Neural progenitor cell (in vitro differentiated cells): ENCODE measurements at regions not wholly inside any gene's neighbourhood (a gene's known extent, or its start where the extent isn't known, plus 50 kb on each side); places are given as distances from the start of the nearest gene placed in this dataset.
A peak's percentile ranks its signal among the peaks of the same experiment; 100 is the strongest.

ENCODE experiments used
- DNase-seq: peaks from one replicate; pipeline ENCODE4 v3.0.0-alpha.2; 2016; ENCODE audit warnings: low spot score
- H2AFZ ChIP-seq: fragments of 200-600 bp; sonication (generic); replicated peaks from 2 replicates; pipeline ENCODE4 v1.6.1; 2016; ENCODE audit warnings: antibody characterized with exemption
- H3F3A ChIP-seq: fragments of 200-600 bp; sonication (generic); 2 replicates; pipeline ENCODE4 v1.6.1; 2016; ENCODE audit warnings: antibody characterized with exemption, low read depth
- H3K27ac ChIP-seq: fragments of 200-600 bp; sonication (generic); 2 replicates; pipeline ENCODE4 v1.5.1; 2016; ENCODE audit warnings: mild to moderate bottlenecking
- H3K27me3 ChIP-seq: fragments of 200-600 bp; sonication (generic); 2 replicates; pipeline ENCODE4 v1.6.1; 2016; ENCODE audit warnings: mild to moderate bottlenecking, moderate library complexity
- H3K36me3 ChIP-seq: fragments of 200-600 bp; sonication (generic); 2 replicates; pipeline ENCODE4 v1.5.1; 2016
- H3K4me1 ChIP-seq: fragments of 200-600 bp; sonication (generic); 2 replicates; pipeline ENCODE4 v1.6.1; 2016; ENCODE audit warnings: mixed run types
- H3K4me2 ChIP-seq: fragments of 200-600 bp; sonication (generic); 2 replicates; pipeline ENCODE4 v1.6.1; 2016
- H3K4me3 ChIP-seq: fragments of 200-600 bp; sonication (generic); 2 replicates; pipeline ENCODE4 v1.5.1; 2016
- H3K79me2 ChIP-seq: fragments of 200-600 bp; sonication (generic); 2 replicates; pipeline ENCODE4 v1.6.1; 2016; ENCODE audit warnings: low read depth
- H3K9ac ChIP-seq: fragments of 200-600 bp; sonication (generic); 2 replicates; pipeline ENCODE4 v1.6.1; 2016
- H3K9me3 ChIP-seq: fragments of 200-600 bp; sonication (generic); 2 replicates; pipeline ENCODE4 v1.5.1; 2016; ENCODE audit warnings: low read depth
- H4K20me1 ChIP-seq: fragments of 200-600 bp; sonication (generic); 2 replicates; pipeline ENCODE4 v1.6.1; 2016; ENCODE audit warnings: low read depth
- H3K27ac Mint-ChIP-seq: 3 replicates; pipeline ENCODE4 v1.8.0; 2021; ENCODE audit warnings: mixed read lengths
- H3K27me3 Mint-ChIP-seq: 2 replicates; pipeline ENCODE4 v1.8.0; 2022; ENCODE audit warnings: low read depth, mild to moderate bottlenecking, inconsistent platforms, moderate library complexity, mixed read lengths; ENCODE audit not compliant: insufficient read depth
- H3K36me3 Mint-ChIP-seq: 3 replicates; pipeline ENCODE4 v1.8.0; 2021; ENCODE audit warnings: mixed read lengths
- H3K4me1 Mint-ChIP-seq: 3 replicates; pipeline ENCODE4 v1.8.0; 2021; ENCODE audit warnings: mixed read lengths
- H3K4me3 Mint-ChIP-seq: 3 replicates; pipeline ENCODE4 v1.8.0; 2021; ENCODE audit warnings: mild to moderate bottlenecking, moderate library complexity, mixed read lengths
- H3K9me3 Mint-ChIP-seq: 3 replicates; pipeline ENCODE4 v1.8.0; 2020; ENCODE audit warnings: mixed read lengths
- EZH2 ChIP-seq: fragments of 200-600 bp; sonication (generic); IDR thresholded peaks from 2 replicates; pipeline ENCODE4 v1.6.1; 2017; ENCODE audit warnings: antibody characterized with exemption, mild to moderate bottlenecking, moderate library complexity
- EZH2phosphoT487 ChIP-seq: fragments of 200-600 bp; sonication (generic); IDR thresholded peaks from 2 replicates; pipeline ENCODE4 v1.6.1; 2017; ENCODE audit warnings: antibody characterized with exemption
- TF ChIP-seq, protein P1 (sequence below): fragments of 200-600 bp; sonication (generic); IDR thresholded peaks from 2 replicates; pipeline ENCODE4 v1.5.1; 2017; ENCODE audit warnings: antibody characterized with exemption, mild to moderate bottlenecking

DNA sequence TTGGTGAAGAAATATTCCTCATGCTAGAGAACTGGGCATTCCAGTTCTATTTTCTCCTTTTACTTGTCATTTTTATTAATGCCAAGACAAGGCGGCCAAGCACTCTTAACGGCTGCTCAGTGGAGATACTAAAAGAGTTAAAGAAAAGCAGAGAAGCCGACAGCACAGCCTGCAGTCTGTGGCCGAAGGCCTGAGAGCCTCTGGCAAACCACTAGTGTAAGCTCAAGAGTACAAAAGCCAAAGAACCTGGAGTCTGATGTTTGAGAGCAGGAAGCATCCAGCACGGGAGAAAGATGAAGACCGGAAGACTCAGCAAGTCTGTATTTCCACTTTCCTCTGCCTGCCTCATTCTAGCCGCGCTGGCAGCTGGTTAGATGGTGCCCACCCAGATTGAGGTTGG, 167.1 kb upstream of the FUT9 start:
- no peak overlapping the region for H3K4me3 Mint-ChIP-seq
- no peaks in the 10 kb centered on the region for H3K36me3 Mint-ChIP-seq
- H3F3A ChIP-seq, result no peaks in the 10 kb centered on the region
- H3K27me3 ChIP-seq, result no peaks in the 10 kb centered on the region
- no peak overlapping the region for H3K4me3 ChIP-seq
- H3K36me3 ChIP-seq, result no peaks in the 10 kb centered on the region
- H3K9me3 ChIP-seq, result no peaks in the 10 kb centered on the region
- H3K4me2 ChIP-seq, result no peak overlapping the region
- H3K4me1 ChIP-seq, result peaks cover 14% of the 10 kb centered on the region
- TF ChIP-seq EZH2, result no peak
- TF ChIP-seq, protein P1, sequence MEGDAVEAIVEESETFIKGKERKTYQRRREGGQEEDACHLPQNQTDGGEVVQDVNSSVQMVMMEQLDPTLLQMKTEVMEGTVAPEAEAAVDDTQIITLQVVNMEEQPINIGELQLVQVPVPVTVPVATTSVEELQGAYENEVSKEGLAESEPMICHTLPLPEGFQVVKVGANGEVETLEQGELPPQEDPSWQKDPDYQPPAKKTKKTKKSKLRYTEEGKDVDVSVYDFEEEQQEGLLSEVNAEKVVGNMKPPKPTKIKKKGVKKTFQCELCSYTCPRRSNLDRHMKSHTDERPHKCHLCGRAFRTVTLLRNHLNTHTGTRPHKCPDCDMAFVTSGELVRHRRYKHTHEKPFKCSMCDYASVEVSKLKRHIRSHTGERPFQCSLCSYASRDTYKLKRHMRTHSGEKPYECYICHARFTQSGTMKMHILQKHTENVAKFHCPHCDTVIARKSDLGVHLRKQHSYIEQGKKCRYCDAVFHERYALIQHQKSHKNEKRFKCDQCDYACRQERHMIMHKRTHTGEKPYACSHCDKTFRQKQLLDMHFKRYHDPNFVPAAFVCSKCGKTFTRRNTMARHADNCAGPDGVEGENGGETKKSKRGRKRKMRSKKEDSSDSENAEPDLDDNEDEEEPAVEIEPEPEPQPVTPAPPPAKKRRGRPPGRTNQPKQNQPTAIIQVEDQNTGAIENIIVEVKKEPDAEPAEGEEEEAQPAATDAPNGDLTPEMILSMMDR, result no peak
- TF ChIP-seq EZH2phosphoT487, result no peak
- H3K79me2 ChIP-seq, result no peaks in the 10 kb centered on the region
- no peak overlapping the region for H3K9ac ChIP-seq
- no peak overlapping the region for H3K27ac ChIP-seq
- peak; percentile 28 for DNase-seq
- H2AFZ ChIP-seq, result peak overlapping the region; percentile 89
- H3K4me1 Mint-ChIP-seq, result peaks cover 14% of the 10 kb centered on the region
- H3K27ac Mint-ChIP-seq, result no peak overlapping the region
- H4K20me1 ChIP-seq, result no peaks in the 10 kb centered on the region
- no peaks in the 10 kb centered on the region for H3K27me3 Mint-ChIP-seq
- H3K9me3 Mint-ChIP-seq, result no peaks in the 10 kb centered on the region

DNA sequence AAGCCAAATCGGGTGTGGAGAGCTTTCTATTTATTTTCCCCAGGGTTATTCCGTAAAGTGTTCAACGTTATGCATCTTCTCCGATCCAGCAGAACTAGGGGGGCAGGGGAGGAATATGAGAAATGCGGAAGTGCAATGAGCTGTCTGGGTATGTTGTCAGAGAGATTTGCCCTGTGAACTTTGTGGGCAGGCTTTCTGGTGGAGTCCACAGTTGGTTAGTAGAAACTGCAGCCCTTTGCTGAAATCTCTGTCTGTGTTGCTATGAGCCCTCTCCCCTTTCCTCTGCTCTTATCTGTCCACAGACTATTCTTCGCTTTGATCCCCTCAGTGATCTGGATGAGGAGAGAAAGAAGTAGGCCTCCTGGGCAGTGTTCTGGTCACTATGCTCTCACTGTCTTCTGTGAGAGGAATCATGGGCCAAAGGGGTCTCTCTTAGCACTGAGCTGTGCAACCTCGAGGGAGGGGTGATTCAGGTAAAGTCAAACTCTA, 158.9 kb upstream of the FUT9 start:
- Histone ChIP-seq H3K9me3 (no peaks in the 10 kb centered on the region), H4K20me1 (no peaks in the 10 kb centered on the region), H2AFZ (peak overlapping the region; percentile 46), H3K36me3 (no peaks in the 10 kb centered on the region), H3K9ac (no peak overlapping the region), H3K27ac (peak overlapping the region; percentile 30), H3K79me2 (no peaks in the 10 kb centered on the region), H3K4me2 (no peak overlapping the region), H3K4me3 (no peak overlapping the region), H3F3A (no peaks in the 10 kb centered on the region), H3K27me3 (no peaks in the 10 kb centered on the region), H3K4me1 (no peaks in the 10 kb centered on the region)
- Mint-ChIP-seq H3K27me3 (no peaks in the 10 kb centered on the region), H3K27ac (no peak overlapping the region), H3K36me3 (no peaks in the 10 kb centered on the region), H3K4me3 (no peak overlapping the region), H3K9me3 (peaks cover 14% of the 10 kb centered on the region), H3K4me1 (no peaks in the 10 kb centered on the region)
- TF ChIP-seq EZH2, result no peak
- TF ChIP-seq, protein P1, result no peak
- TF ChIP-seq EZH2phosphoT487, result no peak
- no peak for DNase-seq

- Histone ChIP-seq H3K27ac (no peak overlapping the region), H3K36me3 (no peaks in the 10 kb centered on the region), H3K9ac (no peak overlapping the region), H3K79me2 (no peaks in the 10 kb centered on the region), H3K4me3 (no peak overlapping the region), H3F3A (no peaks in the 10 kb centered on the region), H4K20me1 (no peaks in the 10 kb centered on the region), H2AFZ (no peak overlapping the region), H3K4me2 (no peak overlapping the region), H3K27me3 (no peaks in the 10 kb centered on the region), H3K4me1 (no peaks in the 10 kb centered on the region), H3K9me3 (no peaks in the 10 kb centered on the region)
- Mint-ChIP-seq H3K27ac (no peak overlapping the region), H3K4me3 (no peak overlapping the region), H3K27me3 (no peaks in the 10 kb centered on the region), H3K9me3 (peaks cover 2% of the 10 kb centered on the region), H3K4me1 (no peaks in the 10 kb centered on the region), H3K36me3 (no peaks in the 10 kb centered on the region)
- TF ChIP-seq, protein P1, result no peak
- TF ChIP-seq EZH2 (no peak), EZH2phosphoT487 (no peak)
- no peak for DNase-seq
Observed at GRCh38 chr6:95865857-95866256, 149.9 kb upstream of the FUT9 start.
